ENCODE measurements at regions not wholly inside any gene's neighbourhood (a gene's known extent, or its start where the extent isn't known, plus 50 kb on each side); places are given as distances from the start of the nearest gene placed in this dataset.

GRCh38 chr4:157443537-157443936, 223.0 kb downstream of the GRIA2 start:
- TF ChIP-seq GATA1 (IDR thresholded peaks at IDR 0.05; ENCODE audit: low read depth, low read length) = no peak
- no peak for TF ChIP-seq POLR2A (IDR thresholded peaks at IDR 0.05; ENCODE audit: low read length)
- DNase-seq = no peak

GRCh38 chr4:157425897-157426296, 205.4 kb downstream of the GRIA2 start:
- no peak for DNase-seq
- TF ChIP-seq GATA1 (IDR thresholded peaks at IDR 0.05; ENCODE audit: low read depth, low read length) (no peak), POLR2A (IDR thresholded peaks at IDR 0.05; ENCODE audit: low read length) (no peak)

- no peak for DNase-seq
- TF ChIP-seq POLR2A (IDR thresholded peaks at IDR 0.05; ENCODE audit: low read length) (no peak), GATA1 (IDR thresholded peaks at IDR 0.05; ENCODE audit: low read depth, low read length) (no peak)
Observed at GRCh38 chr4:157423526-157424020, 203.0 kb downstream of the GRIA2 start.

DNA sequence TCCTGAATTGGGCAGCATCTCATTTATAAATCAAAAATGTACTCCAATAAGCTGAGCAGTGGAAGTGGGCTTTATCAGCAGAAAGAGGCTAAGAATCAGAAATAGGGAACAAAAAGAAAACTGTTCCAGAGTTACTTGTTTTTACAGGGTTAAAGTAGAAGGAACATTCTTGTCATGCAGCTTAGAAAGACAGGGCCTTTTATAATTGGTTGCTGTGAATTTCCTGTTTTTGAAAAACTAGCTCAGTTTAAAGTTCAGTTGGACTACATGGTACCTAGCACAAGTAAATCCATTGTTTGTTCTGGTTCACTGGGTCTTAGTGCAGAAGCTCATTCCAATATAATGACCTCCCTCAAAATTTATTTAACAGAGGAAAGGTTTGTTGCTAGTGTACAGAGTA, 200.8 kb downstream of the GRIA2 start:
- TF ChIP-seq GATA1 (IDR thresholded peaks at IDR 0.05; ENCODE audit: low read depth, low read length) = no peak
- no peak for DNase-seq

All from erythroblast (primary cell).